ENCODE measurements at regions not wholly inside any gene's neighbourhood (a gene's known extent, or its start where the extent isn't known, plus 50 kb on each side); places are given as distances from the start of the nearest gene placed in this dataset.

DNA sequence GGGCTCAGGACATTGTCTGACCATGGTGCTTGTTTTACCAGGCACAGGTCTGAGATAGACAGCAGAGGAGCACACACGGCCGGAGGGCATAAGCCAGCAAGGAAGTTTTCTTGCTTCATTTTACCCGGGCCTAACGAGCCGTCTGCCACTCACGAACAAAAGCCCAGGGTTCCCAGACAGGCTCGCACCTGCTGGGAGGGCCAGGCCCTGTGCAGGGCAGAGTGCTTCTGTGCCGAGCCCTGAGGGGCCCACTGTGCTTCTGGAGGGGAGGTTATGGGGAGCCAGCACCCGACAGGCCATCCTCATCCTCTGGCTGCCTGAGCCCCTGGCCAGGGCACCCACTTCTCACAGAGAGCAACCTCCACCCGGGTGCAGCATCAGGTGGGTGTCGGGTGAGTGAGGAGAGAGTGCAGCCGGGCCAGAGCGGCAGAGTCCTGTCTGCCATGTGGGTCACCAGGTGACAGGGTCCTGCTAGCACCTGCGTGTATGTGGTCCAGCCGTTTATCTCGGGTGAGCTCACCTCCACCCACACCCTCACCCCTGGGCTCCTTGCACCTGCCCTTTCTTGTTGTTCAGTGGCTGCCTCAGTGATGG lies 297.9 kb downstream of the NDUFA10 start:
- POLR2A ChIA-PET: no interaction called here
- no peaks in the 10 kb centered on the region for H3K36me3 ChIP-seq (ENCODE audit: control insufficient read depth, insufficient read depth, low read length)
- no peak overlapping the region for H3K27ac ChIP-seq (ENCODE audit: extremely low read depth, low read depth, low read length)
- no TSS peak for BruUV-seq (replicated peaks)
- H3K79me2 ChIP-seq (ENCODE audit: control insufficient read depth, insufficient read depth, low read length): no peaks in the 10 kb centered on the region
- WGBS (ENCODE audit: insufficient coverage, low coverage, missing lambda C conversion rate): 1% methylated on average over 15 of the region's 16 CpGs
- H3K4me3 ChIP-seq: no peak overlapping the region
- CTCF ChIA-PET (ENCODE audit: low intra/inter-chr PET ratio): no interaction called here
- H3K9me1 ChIP-seq (ENCODE audit: control insufficient read depth, insufficient read depth, low read length): no peaks in the 10 kb centered on the region
- H3K4me2 ChIP-seq (ENCODE audit: insufficient read depth, low read length): no peak overlapping the region
- no peak overlapping the region for H2AFZ ChIP-seq (ENCODE audit: low read depth, low read length)
- in situ Hi-C loops (cut with MboI) (no loop called here), intact Hi-C loops (cut with micrococcal nuclease) (no loop called here)
- no peak for ATAC-seq
- no peaks in the 10 kb centered on the region for H4K20me1 ChIP-seq (replicated peaks; ENCODE audit: control insufficient read depth, insufficient read depth, low read length)
- no peak for FAIRE-seq
- no peaks in the 10 kb centered on the region for H3K9me3 ChIP-seq (replicated peaks; ENCODE audit: control insufficient read depth, insufficient read depth, low read depth, low read length)
- peaks cover 0 to 36% of the 10 kb centered on the region in 2 experiments; a peak in 3 of 5 replicates for H3K27me3 ChIP-seq (ENCODE audit: control insufficient read depth in 2 of 2, insufficient read depth in 2 of 2, low read length in 2 of 2)
- no peak overlapping the region; a peak in 1 of 4 replicates for H3K9ac ChIP-seq (ENCODE audit: insufficient read depth in 1 of 2, low read depth in 2 of 2, low read length in 2 of 2)
- TF ChIP-seq E2F6 (IDR thresholded peaks at IDR 0.05; ENCODE audit: borderline replicate concordance in 1 of 2, extremely low read depth in 1 of 2, insufficient read depth in 1 of 2, insufficient read length in 1 of 2, low read depth in 1 of 2, low read length in 1 of 2, poor library complexity in 1 of 2, severe bottlenecking in 1 of 2) (no peak), ZNF224 (CRISPR knock-in tag; IDR thresholded peaks at IDR 0.05) (no peak), WHSC1 (IDR thresholded peaks at IDR 0.05; ENCODE audit: low read length) (no peak), EZH2 (IDR thresholded peaks at IDR 0.05; ENCODE audit: borderline replicate concordance, low read depth, low read length) (no peak), KLF1 (tag; IDR thresholded peaks at IDR 0.05) (no peak), POLR2AphosphoS5 (IDR thresholded peaks at IDR 0.05; ENCODE audit: control insufficient read depth, insufficient read depth, low read depth, low read length) (no peak), NR2C2 (CRISPR knock-in tag; IDR thresholded peaks at IDR 0.05) (no peak), NR2C2 (tag; IDR thresholded peaks at IDR 0.05) (no peak), SMARCB1 (IDR thresholded peaks at IDR 0.05; ENCODE audit: insufficient read length, low read depth) (no peak), MTF1 (CRISPR knock-in tag; IDR thresholded peaks at IDR 0.05; ENCODE audit: borderline replicate concordance) (no peak), ZNF77 (CRISPR knock-in tag; IDR thresholded peaks at IDR 0.05) (no peak)
- TF ChIP-seq, protein P1, sequence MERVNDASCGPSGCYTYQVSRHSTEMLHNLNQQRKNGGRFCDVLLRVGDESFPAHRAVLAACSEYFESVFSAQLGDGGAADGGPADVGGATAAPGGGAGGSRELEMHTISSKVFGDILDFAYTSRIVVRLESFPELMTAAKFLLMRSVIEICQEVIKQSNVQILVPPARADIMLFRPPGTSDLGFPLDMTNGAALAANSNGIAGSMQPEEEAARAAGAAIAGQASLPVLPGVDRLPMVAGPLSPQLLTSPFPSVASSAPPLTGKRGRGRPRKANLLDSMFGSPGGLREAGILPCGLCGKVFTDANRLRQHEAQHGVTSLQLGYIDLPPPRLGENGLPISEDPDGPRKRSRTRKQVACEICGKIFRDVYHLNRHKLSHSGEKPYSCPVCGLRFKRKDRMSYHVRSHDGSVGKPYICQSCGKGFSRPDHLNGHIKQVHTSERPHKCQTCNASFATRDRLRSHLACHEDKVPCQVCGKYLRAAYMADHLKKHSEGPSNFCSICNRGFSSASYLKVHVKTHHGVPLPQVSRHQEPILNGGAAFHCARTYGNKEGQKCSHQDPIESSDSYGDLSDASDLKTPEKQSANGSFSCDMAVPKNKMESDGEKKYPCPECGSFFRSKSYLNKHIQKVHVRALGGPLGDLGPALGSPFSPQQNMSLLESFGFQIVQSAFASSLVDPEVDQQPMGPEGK (CRISPR knock-in tag; IDR thresholded peaks at IDR 0.05; ENCODE audit: borderline replicate concordance): no peak
- TF ChIP-seq, protein P2, sequence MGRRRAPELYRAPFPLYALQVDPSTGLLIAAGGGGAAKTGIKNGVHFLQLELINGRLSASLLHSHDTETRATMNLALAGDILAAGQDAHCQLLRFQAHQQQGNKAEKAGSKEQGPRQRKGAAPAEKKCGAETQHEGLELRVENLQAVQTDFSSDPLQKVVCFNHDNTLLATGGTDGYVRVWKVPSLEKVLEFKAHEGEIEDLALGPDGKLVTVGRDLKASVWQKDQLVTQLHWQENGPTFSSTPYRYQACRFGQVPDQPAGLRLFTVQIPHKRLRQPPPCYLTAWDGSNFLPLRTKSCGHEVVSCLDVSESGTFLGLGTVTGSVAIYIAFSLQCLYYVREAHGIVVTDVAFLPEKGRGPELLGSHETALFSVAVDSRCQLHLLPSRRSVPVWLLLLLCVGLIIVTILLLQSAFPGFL (CRISPR knock-in tag; IDR thresholded peaks at IDR 0.05): no peak
- no peak for DNase-seq (ENCODE audit: extremely low read depth in 1 of 4, low spot score in 3 of 4)
- no peaks in the 10 kb centered on the region for H3K4me1 ChIP-seq (replicated peaks in 1 of 2; ENCODE audit: control insufficient read depth in 2 of 2, insufficient read depth in 2 of 2, low read length in 2 of 2)
